ENCODE measurements at regions not wholly inside any gene's neighbourhood (a gene's known extent, or its start where the extent isn't known, plus 50 kb on each side); places are given as distances from the start of the nearest gene placed in this dataset.

DNA sequence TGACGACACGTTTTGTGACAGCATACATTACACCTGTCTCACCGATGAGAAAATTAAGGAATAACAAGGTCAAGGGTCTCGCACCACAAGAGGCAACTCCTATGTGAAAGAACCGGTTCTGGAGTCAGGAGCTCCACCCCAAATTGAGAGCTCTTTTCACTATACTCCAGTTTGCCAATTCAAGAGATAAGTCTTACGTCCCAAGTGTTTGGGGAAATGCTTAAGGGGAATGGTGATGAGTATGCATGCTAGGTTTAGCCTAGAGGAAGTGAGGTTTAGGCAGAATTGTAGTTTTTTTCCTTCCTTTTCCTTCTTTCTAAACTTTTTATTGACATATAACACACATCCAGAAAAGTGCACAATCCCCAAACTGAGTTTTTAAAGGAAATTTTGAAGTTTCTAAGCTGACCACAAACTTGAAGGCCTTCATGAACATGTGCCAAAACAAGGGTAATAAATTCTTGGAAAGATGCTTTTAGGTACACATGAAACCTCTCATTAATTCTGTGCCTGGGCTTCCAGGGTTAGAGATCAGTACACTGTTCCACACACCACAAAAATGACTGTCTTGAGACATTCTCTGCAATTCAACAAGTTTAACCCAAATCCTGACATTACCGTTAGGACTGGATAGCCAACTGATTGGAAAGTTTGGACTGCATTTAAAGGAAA, 127.6 kb upstream of the SLC1A3 start:
- H3K36me3 ChIP-seq = no peaks in the 10 kb centered on the region
- H3K4me3 ChIP-seq = no peak overlapping the region
- no peaks in the 10 kb centered on the region for H3K27me3 ChIP-seq

DNA sequence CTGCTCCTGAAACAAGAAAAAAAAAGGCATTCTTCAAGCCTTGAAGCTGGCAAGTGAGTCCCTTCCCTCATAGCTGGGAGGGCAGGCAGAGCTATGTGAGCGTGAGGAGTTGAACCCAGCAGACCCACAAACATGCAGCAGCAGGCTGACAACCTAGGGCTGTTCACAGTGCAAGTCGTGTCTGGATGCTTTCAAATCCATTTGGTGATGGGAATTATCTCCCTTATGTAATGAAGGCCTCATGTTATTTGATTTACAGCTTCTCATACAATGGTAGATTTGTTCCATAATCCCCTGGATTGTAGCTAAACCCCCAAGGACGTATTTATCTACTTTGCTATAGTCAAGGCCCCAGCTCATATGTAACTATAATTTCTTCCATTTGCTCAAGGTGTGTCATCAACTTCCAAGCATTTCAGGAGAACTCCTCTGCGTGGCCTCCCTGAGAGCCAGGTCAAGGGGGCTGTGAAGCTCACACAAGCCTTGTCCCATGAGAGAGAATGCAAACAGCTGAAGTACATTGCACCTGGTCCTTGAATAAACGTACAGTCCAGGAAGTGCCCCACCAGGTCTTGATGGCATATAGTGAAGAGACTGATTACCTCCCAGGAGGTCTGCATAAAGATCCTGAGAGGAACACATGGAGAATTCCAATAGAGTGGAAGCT, 124.8 kb upstream of the SLC1A3 start:
- no peak for DNase-seq (ENCODE audit: low read depth in 1 of 2, low spot score in 1 of 2)
- H3K9me3 ChIP-seq (ENCODE audit: low read depth) = no peaks in the 10 kb centered on the region
- no peaks in the 10 kb centered on the region for H3K27me3 ChIP-seq
- H3K36me3 ChIP-seq = no peaks in the 10 kb centered on the region
- H3K4me1 ChIP-seq (ENCODE audit: low read depth) = no peaks in the 10 kb centered on the region
- no peak overlapping the region for H3K4me3 ChIP-seq
- no peak overlapping the region for H3K27ac ChIP-seq
- TF ChIP-seq, protein P1, sequence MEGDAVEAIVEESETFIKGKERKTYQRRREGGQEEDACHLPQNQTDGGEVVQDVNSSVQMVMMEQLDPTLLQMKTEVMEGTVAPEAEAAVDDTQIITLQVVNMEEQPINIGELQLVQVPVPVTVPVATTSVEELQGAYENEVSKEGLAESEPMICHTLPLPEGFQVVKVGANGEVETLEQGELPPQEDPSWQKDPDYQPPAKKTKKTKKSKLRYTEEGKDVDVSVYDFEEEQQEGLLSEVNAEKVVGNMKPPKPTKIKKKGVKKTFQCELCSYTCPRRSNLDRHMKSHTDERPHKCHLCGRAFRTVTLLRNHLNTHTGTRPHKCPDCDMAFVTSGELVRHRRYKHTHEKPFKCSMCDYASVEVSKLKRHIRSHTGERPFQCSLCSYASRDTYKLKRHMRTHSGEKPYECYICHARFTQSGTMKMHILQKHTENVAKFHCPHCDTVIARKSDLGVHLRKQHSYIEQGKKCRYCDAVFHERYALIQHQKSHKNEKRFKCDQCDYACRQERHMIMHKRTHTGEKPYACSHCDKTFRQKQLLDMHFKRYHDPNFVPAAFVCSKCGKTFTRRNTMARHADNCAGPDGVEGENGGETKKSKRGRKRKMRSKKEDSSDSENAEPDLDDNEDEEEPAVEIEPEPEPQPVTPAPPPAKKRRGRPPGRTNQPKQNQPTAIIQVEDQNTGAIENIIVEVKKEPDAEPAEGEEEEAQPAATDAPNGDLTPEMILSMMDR (IDR thresholded peaks at IDR 0.05; ENCODE audit: low read depth, low read length) = no peak

More for the DNA sequence above, 127.6 kb upstream of the SLC1A3 start:
- TF ChIP-seq, protein P1 (IDR thresholded peaks at IDR 0.05; ENCODE audit: low read depth, low read length) = no peak
- no peaks in the 10 kb centered on the region for H3K9me3 ChIP-seq (ENCODE audit: low read depth)
- no peak overlapping the region for H3K27ac ChIP-seq
- DNase-seq (ENCODE audit: low read depth in 1 of 2, low spot score in 1 of 2) = no peak
- no peaks in the 10 kb centered on the region for H3K4me1 ChIP-seq (ENCODE audit: low read depth)

GRCh38 chr5:36482812-36483211, 123.6 kb upstream of the SLC1A3 start:
- H3K4me3 ChIP-seq = no peak overlapping the region
- no peak for DNase-seq (ENCODE audit: low read depth in 1 of 2, low spot score in 1 of 2)
- no peaks in the 10 kb centered on the region for H3K9me3 ChIP-seq (ENCODE audit: low read depth)
- TF ChIP-seq, protein P1 (IDR thresholded peaks at IDR 0.05; ENCODE audit: low read depth, low read length) = no peak
- no peaks in the 10 kb centered on the region for H3K36me3 ChIP-seq
- no peaks in the 10 kb centered on the region for H3K27me3 ChIP-seq
- no peak overlapping the region for H3K27ac ChIP-seq
- H3K4me1 ChIP-seq (ENCODE audit: low read depth) = no peaks in the 10 kb centered on the region

- Histone ChIP-seq H3K4me3 (no peak overlapping the region), H3K9me3 (ENCODE audit: low read depth) (no peaks in the 10 kb centered on the region), H3K36me3 (no peaks in the 10 kb centered on the region), H3K27ac (no peak overlapping the region), H3K27me3 (no peaks in the 10 kb centered on the region), H3K4me1 (ENCODE audit: low read depth) (no peaks in the 10 kb centered on the region)
- TF ChIP-seq, protein P1 (IDR thresholded peaks at IDR 0.05; ENCODE audit: low read depth, low read length) = no peak
- no peak for DNase-seq (ENCODE audit: low read depth in 1 of 2, low spot score in 1 of 2)
These were observed 116.9 kb upstream of the SLC1A3 start for GRCh38 chr5:36489505-36489904.

DNA sequence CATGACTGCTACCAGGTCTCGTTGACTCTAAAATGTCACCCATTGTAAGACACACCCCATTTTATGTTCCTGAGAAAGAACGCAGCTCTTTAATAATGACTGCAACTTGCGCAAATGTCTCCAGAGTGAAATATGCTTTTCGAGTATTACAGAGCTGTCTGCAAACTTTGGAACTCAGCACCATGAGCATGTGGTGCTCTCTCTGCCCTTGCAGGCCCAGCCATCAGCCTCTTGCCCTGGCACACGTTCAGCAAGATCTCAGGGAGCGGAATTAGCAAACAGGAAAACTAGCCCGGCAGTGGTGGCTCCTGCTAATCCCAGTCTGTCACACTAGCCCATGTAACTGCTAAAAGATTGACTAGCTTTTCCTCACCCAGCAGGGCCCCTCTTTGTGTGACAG, 114.5 kb upstream of the SLC1A3 start:
- Histone ChIP-seq H3K27ac (no peak overlapping the region), H3K9me3 (ENCODE audit: low read depth) (no peaks in the 10 kb centered on the region), H3K4me1 (ENCODE audit: low read depth) (no peaks in the 10 kb centered on the region), H3K4me3 (no peak overlapping the region), H3K27me3 (no peaks in the 10 kb centered on the region), H3K36me3 (no peaks in the 10 kb centered on the region)
- no peak for DNase-seq (ENCODE audit: low read depth in 1 of 2, low spot score in 1 of 2)
- TF ChIP-seq, protein P1 (IDR thresholded peaks at IDR 0.05; ENCODE audit: low read depth, low read length) = no peak
